SK-N-SH treated with all-trans-retinoic acid at 6 μM for 48 hours (cell line): ENCODE measurements at regions not wholly inside any gene's neighbourhood (a gene's known extent, or its start where the extent isn't known, plus 50 kb on each side); places are given as distances from the start of the nearest gene placed in this dataset.
A peak's percentile ranks its signal among the peaks of the same experiment; 100 is the strongest.

Experiments
- ATAC-seq: fragments of 200-7000 bp; cut with Tn5 transposase; 3 replicates; pipeline ENCODE4 v1.9.1; 2020; ENCODE audit warnings: mild to moderate bottlenecking, moderate library complexity
- ARNTL ChIP-seq: fragments of 450-650 bp; formaldehyde crosslinking; IDR thresholded peaks from 2 replicates; pipeline ENCODE4 v1.5.0; 2020; ENCODE audit warnings: low read depth, mild to moderate bottlenecking, moderate library complexity, borderline replicate concordance
- BACH2 ChIP-seq: fragments of 250-450 bp; sonication (Bioruptor Pico); IDR thresholded peaks from 2 replicates; pipeline ENCODE4 v1.9.0; 2021; ENCODE audit warnings: mild to moderate bottlenecking, borderline replicate concordance
- ESRRG ChIP-seq: fragments of 250-450 bp; sonication (Bioruptor Pico); IDR thresholded peaks from 2 replicates; pipeline ENCODE4 v1.6.1; 2021; ENCODE audit warnings: mild to moderate bottlenecking
- ISL1 ChIP-seq: fragments of 250-450 bp; sonication (Bioruptor Pico); IDR thresholded peaks from 2 replicates; pipeline ENCODE4 v2.1.2; 2022; ENCODE audit warnings: mild to moderate bottlenecking, moderate library complexity
- OSR1 ChIP-seq: fragments of 250-450 bp; sonication (Bioruptor Pico); IDR thresholded peaks from 2 replicates; pipeline ENCODE4 v1.8.0; 2022; ENCODE audit warnings: moderate library complexity, mild to moderate bottlenecking, inconsistent platforms
- PPARA ChIP-seq: fragments of 250-450 bp; sonication (Bioruptor Pico); IDR thresholded peaks from 2 replicates; pipeline ENCODE4 v1.5.0; 2020; ENCODE audit warnings: mild to moderate bottlenecking, borderline replicate concordance
- RARB ChIP-seq: fragments of 250-450 bp; sonication (Bioruptor Pico); IDR thresholded peaks from 2 replicates; pipeline ENCODE4 v1.8.0; 2021; ENCODE audit warnings: mild to moderate bottlenecking, moderate library complexity
- TCF4 ChIP-seq: fragments of 250-450 bp; sonication (Bioruptor Pico); IDR thresholded peaks from 2 replicates; pipeline ENCODE4 v1.8.0; 2021; ENCODE audit warnings: mild to moderate bottlenecking, moderate library complexity, borderline replicate concordance
- TOX ChIP-seq: fragments of 250-450 bp; sonication (Bioruptor Pico); IDR thresholded peaks from 2 replicates; pipeline ENCODE4 v1.8.0; 2021; ENCODE audit warnings: mild to moderate bottlenecking, moderate library complexity, borderline replicate concordance
- ZC3H10 ChIP-seq: fragments of 250-450 bp; sonication (Bioruptor Pico); IDR thresholded peaks from 2 replicates; pipeline ENCODE4 v1.5.1; 2021; ENCODE audit warnings: mild to moderate bottlenecking, moderate library complexity
- ZFP3 ChIP-seq: fragments of 250-450 bp; sonication (Bioruptor Pico); IDR thresholded peaks from 2 replicates; pipeline ENCODE4 v1.5.0; 2020; ENCODE audit warnings: mild to moderate bottlenecking, moderate library complexity
- ZFP30 ChIP-seq: fragments of 450-650 bp; formaldehyde crosslinking; IDR thresholded peaks from 2 replicates; pipeline ENCODE4 v1.5.0; 2022; ENCODE audit warnings: mild to moderate bottlenecking, moderate library complexity
- ZNF565 ChIP-seq: fragments of 450-650 bp; formaldehyde crosslinking; conservative IDR thresholded peaks from 2 replicates; pipeline ENCODE4 v1.5.0; 2020; ENCODE audit warnings: low read depth, mild to moderate bottlenecking, moderate library complexity
- ZNF70 ChIP-seq: fragments of 450-650 bp; formaldehyde crosslinking; IDR thresholded peaks from 2 replicates; pipeline ENCODE4 v1.5.0; 2020; ENCODE audit warnings: mild to moderate bottlenecking, moderate library complexity
- TF ChIP-seq, protein P1 (sequence below): fragments of 250-450 bp; sonication (Bioruptor Pico); IDR thresholded peaks from 2 replicates; pipeline ENCODE4 v1.5.1; 2021; ENCODE audit warnings: mild to moderate bottlenecking, moderate library complexity
- TF ChIP-seq, protein P2 (sequence below): fragments of 250-450 bp; sonication (Bioruptor Pico); IDR thresholded peaks from 2 replicates; pipeline ENCODE4 v1.8.0; 2021; ENCODE audit warnings: low read depth, mild to moderate bottlenecking, moderate library complexity, borderline replicate concordance
- TF ChIP-seq, protein P3 (sequence below): fragments of 250-450 bp; sonication (Bioruptor Pico); IDR thresholded peaks from 2 replicates; pipeline ENCODE4 v1.5.0; 2020; ENCODE audit warnings: mild to moderate bottlenecking, moderate library complexity

DNA sequence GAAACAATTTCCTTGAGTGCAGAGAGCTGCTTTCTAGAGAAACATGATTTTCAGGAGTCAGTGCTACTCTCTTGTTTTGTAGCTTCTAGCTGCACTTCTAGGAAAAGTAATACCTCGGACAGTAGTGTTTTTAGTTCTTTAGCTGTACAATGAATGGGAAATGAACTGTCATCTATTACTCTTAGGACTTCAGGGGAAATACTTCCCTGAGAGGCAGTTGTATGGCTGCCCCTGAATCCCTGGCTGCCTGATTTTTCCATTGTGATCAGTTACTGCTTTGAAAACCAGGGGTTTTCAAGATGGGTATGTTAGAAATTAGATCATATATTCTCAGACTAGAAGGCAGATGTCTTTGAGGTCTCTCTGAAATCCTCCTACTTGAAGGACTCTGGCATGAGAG is 200.3 kb upstream of the SEMA6D start:
- TF ChIP-seq BACH2: no peak
- no peak for TF ChIP-seq RARB (CRISPR knock-in tag)
- no peak for TF ChIP-seq ESRRG (CRISPR knock-in tag)
- no peak for TF ChIP-seq TOX (CRISPR knock-in tag)
- no peak for TF ChIP-seq ZFP3 (CRISPR knock-in tag)
- no peak for TF ChIP-seq ZC3H10 (CRISPR knock-in tag)
- no peak for TF ChIP-seq TCF4 (CRISPR knock-in tag)
- TF ChIP-seq ZNF565 (CRISPR knock-in tag): no peak
- TF ChIP-seq, protein P1, sequence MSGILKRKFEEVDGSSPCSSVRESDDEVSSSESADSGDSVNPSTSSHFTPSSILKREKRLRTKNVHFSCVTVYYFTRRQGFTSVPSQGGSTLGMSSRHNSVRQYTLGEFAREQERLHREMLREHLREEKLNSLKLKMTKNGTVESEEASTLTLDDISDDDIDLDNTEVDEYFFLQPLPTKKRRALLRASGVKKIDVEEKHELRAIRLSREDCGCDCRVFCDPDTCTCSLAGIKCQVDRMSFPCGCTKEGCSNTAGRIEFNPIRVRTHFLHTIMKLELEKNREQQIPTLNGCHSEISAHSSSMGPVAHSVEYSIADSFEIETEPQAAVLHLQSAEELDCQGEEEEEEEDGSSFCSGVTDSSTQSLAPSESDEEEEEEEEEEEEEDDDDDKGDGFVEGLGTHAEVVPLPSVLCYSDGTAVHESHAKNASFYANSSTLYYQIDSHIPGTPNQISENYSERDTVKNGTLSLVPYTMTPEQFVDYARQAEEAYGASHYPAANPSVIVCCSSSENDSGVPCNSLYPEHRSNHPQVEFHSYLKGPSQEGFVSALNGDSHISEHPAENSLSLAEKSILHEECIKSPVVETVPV (CRISPR knock-in tag): no peak
- TF ChIP-seq ZNF70: no peak
- TF ChIP-seq, protein P2, sequence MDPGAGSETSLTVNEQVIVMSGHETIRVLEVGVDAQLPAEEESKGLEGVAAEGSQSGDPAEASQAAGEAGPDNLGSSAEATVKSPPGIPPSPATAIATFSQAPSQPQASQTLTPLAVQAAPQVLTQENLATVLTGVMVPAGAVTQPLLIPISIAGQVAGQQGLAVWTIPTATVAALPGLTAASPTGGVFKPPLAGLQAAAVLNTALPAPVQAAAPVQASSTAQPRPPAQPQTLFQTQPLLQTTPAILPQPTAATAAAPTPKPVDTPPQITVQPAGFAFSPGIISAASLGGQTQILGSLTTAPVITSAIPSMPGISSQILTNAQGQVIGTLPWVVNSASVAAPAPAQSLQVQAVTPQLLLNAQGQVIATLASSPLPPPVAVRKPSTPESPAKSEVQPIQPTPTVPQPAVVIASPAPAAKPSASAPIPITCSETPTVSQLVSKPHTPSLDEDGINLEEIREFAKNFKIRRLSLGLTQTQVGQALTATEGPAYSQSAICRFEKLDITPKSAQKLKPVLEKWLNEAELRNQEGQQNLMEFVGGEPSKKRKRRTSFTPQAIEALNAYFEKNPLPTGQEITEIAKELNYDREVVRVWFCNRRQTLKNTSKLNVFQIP (CRISPR knock-in tag): no peak
- TF ChIP-seq, protein P3, sequence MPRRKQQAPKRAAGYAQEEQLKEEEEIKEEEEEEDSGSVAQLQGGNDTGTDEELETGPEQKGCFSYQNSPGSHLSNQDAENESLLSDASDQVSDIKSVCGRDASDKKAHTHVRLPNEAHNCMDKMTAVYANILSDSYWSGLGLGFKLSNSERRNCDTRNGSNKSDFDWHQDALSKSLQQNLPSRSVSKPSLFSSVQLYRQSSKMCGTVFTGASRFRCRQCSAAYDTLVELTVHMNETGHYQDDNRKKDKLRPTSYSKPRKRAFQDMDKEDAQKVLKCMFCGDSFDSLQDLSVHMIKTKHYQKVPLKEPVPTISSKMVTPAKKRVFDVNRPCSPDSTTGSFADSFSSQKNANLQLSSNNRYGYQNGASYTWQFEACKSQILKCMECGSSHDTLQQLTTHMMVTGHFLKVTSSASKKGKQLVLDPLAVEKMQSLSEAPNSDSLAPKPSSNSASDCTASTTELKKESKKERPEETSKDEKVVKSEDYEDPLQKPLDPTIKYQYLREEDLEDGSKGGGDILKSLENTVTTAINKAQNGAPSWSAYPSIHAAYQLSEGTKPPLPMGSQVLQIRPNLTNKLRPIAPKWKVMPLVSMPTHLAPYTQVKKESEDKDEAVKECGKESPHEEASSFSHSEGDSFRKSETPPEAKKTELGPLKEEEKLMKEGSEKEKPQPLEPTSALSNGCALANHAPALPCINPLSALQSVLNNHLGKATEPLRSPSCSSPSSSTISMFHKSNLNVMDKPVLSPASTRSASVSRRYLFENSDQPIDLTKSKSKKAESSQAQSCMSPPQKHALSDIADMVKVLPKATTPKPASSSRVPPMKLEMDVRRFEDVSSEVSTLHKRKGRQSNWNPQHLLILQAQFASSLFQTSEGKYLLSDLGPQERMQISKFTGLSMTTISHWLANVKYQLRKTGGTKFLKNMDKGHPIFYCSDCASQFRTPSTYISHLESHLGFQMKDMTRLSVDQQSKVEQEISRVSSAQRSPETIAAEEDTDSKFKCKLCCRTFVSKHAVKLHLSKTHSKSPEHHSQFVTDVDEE (CRISPR knock-in tag): no peak
- no peak for TF ChIP-seq ISL1 (CRISPR knock-in tag)
- no peak for ATAC-seq

DNA sequence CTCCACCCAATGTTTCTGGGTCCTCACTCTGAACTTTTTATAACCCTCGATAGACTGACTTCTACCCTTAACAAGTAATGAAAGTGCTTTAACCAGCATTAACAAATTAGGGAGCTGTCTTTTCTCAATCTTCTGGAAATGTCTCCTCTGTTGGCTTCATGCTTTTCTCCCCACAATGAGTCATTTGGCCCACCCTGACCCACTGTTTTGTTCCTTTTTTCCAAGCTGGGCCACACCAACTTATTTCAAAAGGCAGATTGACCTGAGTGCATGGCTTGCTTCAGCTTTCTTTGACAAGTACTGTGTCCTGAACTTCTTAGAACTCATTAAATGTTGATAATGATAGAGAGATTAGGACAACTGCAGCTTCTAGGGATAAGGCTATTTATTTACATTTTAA is 199.6 kb upstream of the SEMA6D start:
- no peak for ATAC-seq
- TF ChIP-seq ISL1 (CRISPR knock-in tag): peak; percentile 16; the same call in 1 of the 2 replicates
- TF ChIP-seq RARB (CRISPR knock-in tag): no peak

DNA sequence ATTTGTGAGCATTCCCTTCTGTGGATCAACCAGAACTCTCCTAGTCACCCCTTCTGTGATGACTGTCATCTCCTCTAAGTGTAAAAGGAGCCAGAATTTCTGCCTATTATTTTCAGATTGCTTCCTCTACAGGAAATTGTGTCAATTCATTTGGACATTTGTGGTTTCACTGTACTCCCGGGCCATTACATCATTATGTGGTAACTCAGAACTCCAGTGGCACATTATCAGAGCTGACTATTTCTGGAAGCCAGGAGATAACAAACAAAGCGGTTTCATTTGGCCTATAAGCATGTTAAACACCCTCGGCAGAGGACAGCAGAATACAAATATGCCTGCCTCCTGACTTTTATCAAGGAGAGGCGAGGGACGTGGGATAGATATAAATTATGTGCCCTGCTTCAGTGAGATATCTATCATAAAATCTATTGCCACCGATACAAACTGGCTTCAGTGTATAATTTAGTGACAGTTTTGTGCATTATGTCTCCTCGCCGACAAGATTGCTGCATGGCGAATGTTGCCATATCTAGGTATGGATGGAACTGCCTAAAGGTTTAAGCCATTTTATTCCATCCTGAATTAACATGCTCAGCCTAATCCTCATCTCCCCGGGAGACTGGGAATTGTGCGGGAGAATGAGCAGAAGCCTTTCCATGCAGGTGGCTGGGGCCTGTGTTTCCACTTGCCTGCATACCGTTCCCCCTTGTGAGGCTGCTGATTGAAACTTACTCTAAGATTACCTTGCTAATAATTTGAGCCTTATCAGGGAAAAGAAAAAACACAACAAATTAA is 193.4 kb upstream of the SEMA6D start:
- TF ChIP-seq BACH2 (no peak), ISL1 (CRISPR knock-in tag) (peak; percentile 47; the same call in 1 of the 2 replicates)
- ATAC-seq: no peak

DNA sequence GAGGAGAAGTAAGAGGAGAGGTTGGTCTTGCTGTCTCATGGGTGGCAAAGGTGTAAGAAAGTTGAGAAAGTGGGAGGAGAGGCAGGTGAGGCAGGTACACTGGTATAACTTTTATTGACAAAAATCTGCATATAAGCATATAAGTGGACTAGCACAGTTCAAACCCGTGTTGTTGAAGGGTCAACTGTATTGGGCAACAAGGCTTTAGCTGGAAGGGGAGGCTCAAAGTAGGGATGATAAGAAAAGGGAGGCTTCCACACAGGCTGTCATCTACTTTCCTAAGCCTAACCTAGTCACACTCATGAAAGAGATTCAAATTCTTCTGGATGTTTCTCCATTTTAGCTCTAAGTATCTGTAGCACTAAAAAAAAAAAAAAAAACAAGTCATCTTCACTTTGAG is 188.1 kb upstream of the SEMA6D start:
- TF ChIP-seq ZFP30 (CRISPR knock-in tag) (no peak), ESRRG (CRISPR knock-in tag) (no peak), OSR1 (no peak), ARNTL (CRISPR knock-in tag) (no peak), ZC3H10 (CRISPR knock-in tag) (no peak)
- ATAC-seq: no peak

DNA sequence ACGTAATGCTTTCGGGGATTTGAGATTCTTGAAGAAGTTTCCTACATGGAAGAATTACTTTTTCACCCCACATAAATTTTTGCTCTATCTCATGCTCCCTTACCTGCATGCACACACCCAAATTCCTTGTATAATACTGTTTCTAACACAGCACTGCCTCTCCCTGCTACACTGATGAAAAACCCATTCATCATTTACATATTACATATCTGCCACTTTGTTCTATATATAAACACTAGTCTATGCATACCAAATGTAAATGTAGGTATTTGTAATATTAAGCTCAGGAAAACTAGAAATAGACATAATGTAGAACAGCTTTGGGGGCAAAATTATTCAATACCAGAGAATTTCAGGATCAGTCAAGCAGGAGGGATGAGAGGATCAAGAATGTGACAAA is 182.6 kb upstream of the SEMA6D start:
- TF ChIP-seq, protein P3 (CRISPR knock-in tag): no peak
- no peak for TF ChIP-seq TOX (CRISPR knock-in tag)
- TF ChIP-seq PPARA (CRISPR knock-in tag): no peak
- no peak for TF ChIP-seq RARB (CRISPR knock-in tag)
- ATAC-seq: no peak
